OCI-LY1 (cell line): ENCODE measurements at regions not wholly inside any gene's neighbourhood (a gene's known extent, or its start where the extent isn't known, plus 50 kb on each side); places are given as distances from the start of the nearest gene placed in this dataset.

Experiments used
- H2AFZ ChIP-seq: fragments of 200-600 bp; sonication (generic), shearing (Covaris generic); 2 replicates; pipeline ENCODE4 v1.6.0; 2014; ENCODE audit warnings: antibody characterized with exemption, mild to moderate bottlenecking, low read length
- H3F3A ChIP-seq: fragments of 200-600 bp; sonication (generic), shearing (Covaris generic); 2 replicates; pipeline ENCODE4 v1.6.0; 2014; ENCODE audit warnings: mild to moderate bottlenecking, antibody characterized with exemption, low read length, moderate library complexity; ENCODE audit not compliant: insufficient read depth
- H3K27ac ChIP-seq: fragments of 200-600 bp; sonication (generic); 2 replicates; pipeline ENCODE4 v1.5.1; 2014; ENCODE audit warnings: low read length, mixed run types, mild to moderate bottlenecking, low read depth; ENCODE audit not compliant: poor library complexity, severe bottlenecking
- H3K27me3 ChIP-seq: fragments of 200-600 bp; sonication (generic); 2 replicates; pipeline ENCODE4 v1.6.0; 2014; ENCODE audit warnings: antibody characterized with exemption, mild to moderate bottlenecking, low read length, moderate library complexity; ENCODE audit not compliant: insufficient read depth
- H3K36me3 ChIP-seq: fragments of 200-600 bp; sonication (generic); 2 replicates; pipeline ENCODE4 v1.6.1; 2014; ENCODE audit warnings: mild to moderate bottlenecking, antibody characterized with exemption, low read length, moderate library complexity, mixed read lengths; ENCODE audit not compliant: insufficient read depth
- H3K4me1 ChIP-seq: fragments of 200-600 bp; sonication (generic); 2 replicates; pipeline ENCODE4 v1.5.1; 2014; ENCODE audit warnings: mild to moderate bottlenecking, low read length, moderate library complexity; ENCODE audit not compliant: insufficient read depth, severe bottlenecking
- H3K4me2 ChIP-seq: fragments of 200-600 bp; sonication (generic), shearing (Covaris generic); 2 replicates; pipeline ENCODE4 v1.6.1; 2014; ENCODE audit warnings: low read length
- H3K4me3 ChIP-seq: fragments of 200-600 bp; sonication (generic); 2 replicates; pipeline ENCODE4 v1.5.1; 2014; ENCODE audit warnings: low read length, low read depth, mild to moderate bottlenecking, mixed read lengths; ENCODE audit not compliant: poor library complexity, severe bottlenecking
- H3K79me2 ChIP-seq: fragments of 200-600 bp; shearing (Covaris generic); 2 replicates; pipeline ENCODE4 v1.6.1; 2016; ENCODE audit warnings: mixed run types, low read length, mixed read lengths; ENCODE audit not compliant: insufficient read depth
- H3K9ac ChIP-seq: fragments of 200-600 bp; sonication (generic), shearing (Covaris generic); 2 replicates; pipeline ENCODE4 v1.6.1; 2014; ENCODE audit warnings: mild to moderate bottlenecking, low read length, mixed read lengths
- H3K9me2 ChIP-seq: fragments of 200-600 bp; sonication (generic), shearing (Covaris generic); 2 replicates; pipeline ENCODE4 v1.6.1; 2014; ENCODE audit warnings: low read depth, mild to moderate bottlenecking, low read length, mixed read lengths
- H3K9me3 ChIP-seq: fragments of 200-600 bp; shearing (Covaris generic); 2 replicates; pipeline ENCODE4 v1.6.1; 2014; ENCODE audit warnings: low read length, mixed read lengths
- H4K20me1 ChIP-seq: fragments of 200-600 bp; sonication (generic), shearing (Covaris generic); 2 replicates; pipeline ENCODE4 v1.6.0; 2016; ENCODE audit warnings: mild to moderate bottlenecking, low read length; ENCODE audit not compliant: insufficient read depth
- EZH2 ChIP-seq: fragments of 200-600 bp; sonication (generic), shearing (Covaris generic); IDR thresholded peaks from 2 replicates; pipeline ENCODE4 v1.8.0; 2017; ENCODE audit warnings: borderline replicate concordance, mixed run types, mild to moderate bottlenecking, antibody characterized with exemption, low read length, moderate library complexity, mixed read lengths
- TF ChIP-seq, protein P1 (sequence below): fragments of 200-600 bp; sonication (generic), shearing (Covaris generic); IDR thresholded peaks from 2 replicates; pipeline ENCODE4 v1.5.1; 2017; ENCODE audit warnings: mild to moderate bottlenecking, antibody characterized with exemption, low read length, moderate library complexity, mixed read lengths

- Histone ChIP-seq H4K20me1 (no peaks in the 10 kb centered on the region), H3K9me2 (no peaks in the 10 kb centered on the region), H3K4me1 (no peaks in the 10 kb centered on the region), H3K36me3 (no peaks in the 10 kb centered on the region), H3K4me3 (no peak overlapping the region), H3K27me3 (no peaks in the 10 kb centered on the region), H3K9me3 (no peaks in the 10 kb centered on the region), H2AFZ (no peak overlapping the region), H3F3A (no peaks in the 10 kb centered on the region), H3K9ac (no peak overlapping the region), H3K79me2 (no peaks in the 10 kb centered on the region), H3K27ac (no peak overlapping the region), H3K4me2 (no peak overlapping the region)
- TF ChIP-seq, protein P1, sequence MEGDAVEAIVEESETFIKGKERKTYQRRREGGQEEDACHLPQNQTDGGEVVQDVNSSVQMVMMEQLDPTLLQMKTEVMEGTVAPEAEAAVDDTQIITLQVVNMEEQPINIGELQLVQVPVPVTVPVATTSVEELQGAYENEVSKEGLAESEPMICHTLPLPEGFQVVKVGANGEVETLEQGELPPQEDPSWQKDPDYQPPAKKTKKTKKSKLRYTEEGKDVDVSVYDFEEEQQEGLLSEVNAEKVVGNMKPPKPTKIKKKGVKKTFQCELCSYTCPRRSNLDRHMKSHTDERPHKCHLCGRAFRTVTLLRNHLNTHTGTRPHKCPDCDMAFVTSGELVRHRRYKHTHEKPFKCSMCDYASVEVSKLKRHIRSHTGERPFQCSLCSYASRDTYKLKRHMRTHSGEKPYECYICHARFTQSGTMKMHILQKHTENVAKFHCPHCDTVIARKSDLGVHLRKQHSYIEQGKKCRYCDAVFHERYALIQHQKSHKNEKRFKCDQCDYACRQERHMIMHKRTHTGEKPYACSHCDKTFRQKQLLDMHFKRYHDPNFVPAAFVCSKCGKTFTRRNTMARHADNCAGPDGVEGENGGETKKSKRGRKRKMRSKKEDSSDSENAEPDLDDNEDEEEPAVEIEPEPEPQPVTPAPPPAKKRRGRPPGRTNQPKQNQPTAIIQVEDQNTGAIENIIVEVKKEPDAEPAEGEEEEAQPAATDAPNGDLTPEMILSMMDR = no peak
- TF ChIP-seq EZH2 = no peak
Measured at GRCh38 chr12:88752183-88752582, 171.9 kb upstream of the KITLG start.

- TF ChIP-seq, protein P1 = no peak
- no peak overlapping the region for H3K27ac ChIP-seq
Measured at GRCh38 chr12:88750867-88751543, 170.7 kb upstream of the KITLG start.

DNA sequence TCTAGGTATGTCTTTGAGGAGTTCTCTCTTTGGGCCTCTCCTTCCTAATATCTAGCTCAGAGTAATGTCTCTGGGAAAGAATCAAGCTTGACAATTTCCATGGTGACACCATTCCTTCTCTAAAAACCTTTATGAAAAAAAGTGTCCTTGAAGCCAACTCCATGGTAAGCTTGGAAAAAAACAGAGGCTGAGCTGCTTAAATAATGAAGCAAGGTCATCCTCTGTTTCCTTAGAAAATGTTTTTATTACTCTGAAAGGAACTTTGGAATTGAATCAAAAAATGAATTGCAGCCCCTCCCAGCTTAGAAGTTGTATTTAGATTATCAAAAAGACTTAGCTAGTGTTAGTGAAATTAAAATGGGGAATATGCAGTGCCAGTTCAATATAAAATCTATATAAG is 166.1 kb upstream of the KITLG start:
- Histone ChIP-seq H3K79me2 (no peaks in the 10 kb centered on the region), H2AFZ (no peak overlapping the region), H4K20me1 (no peaks in the 10 kb centered on the region), H3K36me3 (no peaks in the 10 kb centered on the region), H3K4me3 (no peak overlapping the region), H3K27me3 (no peaks in the 10 kb centered on the region), H3K9ac (no peak overlapping the region), H3K4me2 (no peak overlapping the region), H3F3A (no peaks in the 10 kb centered on the region), H3K9me3 (no peaks in the 10 kb centered on the region), H3K27ac (no peak overlapping the region), H3K9me2 (no peaks in the 10 kb centered on the region), H3K4me1 (no peaks in the 10 kb centered on the region)
- TF ChIP-seq EZH2 = no peak
- TF ChIP-seq, protein P1 = no peak

More at GRCh38 chr12:88750867-88751543, 170.7 kb upstream of the KITLG start:
- Histone ChIP-seq H3K9me3 (no peaks in the 10 kb centered on the region), H3K9me2 (no peaks in the 10 kb centered on the region), H3K4me2 (no peak overlapping the region), H3K36me3 (no peaks in the 10 kb centered on the region), H3F3A (no peaks in the 10 kb centered on the region), H2AFZ (no peak overlapping the region), H3K79me2 (no peaks in the 10 kb centered on the region), H3K4me3 (no peak overlapping the region), H3K9ac (no peak overlapping the region), H3K27me3 (no peaks in the 10 kb centered on the region), H3K4me1 (no peaks in the 10 kb centered on the region), H4K20me1 (no peaks in the 10 kb centered on the region)
